HTR-8/SVneo (cell line): ENCODE measurements at regions not wholly inside any gene's neighbourhood (a gene's known extent, or its start where the extent isn't known, plus 50 kb on each side); places are given as distances from the start of the nearest gene placed in this dataset.

Experiments used
- DNase-seq: peaks from one replicate; pipeline ENCODE4 v3.0.0; 2011; ENCODE audit warnings: low spot score, mixed read lengths; ENCODE audit not compliant: insufficient read length
- FAIRE-seq: peaks from 2 replicates; lab custom pipeline; 2011; peaks lifted over from hg19 to GRCh38; lab: Jason Lieb, UNC

DNA sequence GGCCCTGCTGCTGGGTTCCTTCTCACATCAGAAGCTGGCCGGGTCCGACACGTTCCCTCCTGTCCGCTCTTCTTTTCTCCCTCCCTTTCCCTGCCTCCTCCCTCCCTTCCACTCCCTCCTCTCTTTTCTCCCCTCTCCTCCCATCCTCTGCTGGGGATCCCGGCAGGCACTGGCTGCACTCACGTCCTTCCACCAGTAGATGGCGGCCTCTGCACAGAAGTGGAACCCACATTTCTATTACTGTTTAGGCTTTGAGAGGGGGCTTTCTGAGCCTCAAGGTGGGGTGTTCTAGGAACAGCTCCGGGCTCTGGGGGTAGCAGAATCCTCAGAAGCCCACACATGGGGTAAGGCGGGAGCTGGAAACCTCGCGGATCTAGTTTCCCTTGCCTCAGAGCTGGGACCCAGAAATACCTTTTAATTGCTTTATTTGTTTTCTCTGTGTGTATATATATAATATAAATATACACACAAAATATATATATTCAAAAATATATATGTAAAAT, 294.2 kb downstream of the ZNF536 start:
- DNase-seq (peak; percentile 37), FAIRE-seq (no peak)

DNA sequence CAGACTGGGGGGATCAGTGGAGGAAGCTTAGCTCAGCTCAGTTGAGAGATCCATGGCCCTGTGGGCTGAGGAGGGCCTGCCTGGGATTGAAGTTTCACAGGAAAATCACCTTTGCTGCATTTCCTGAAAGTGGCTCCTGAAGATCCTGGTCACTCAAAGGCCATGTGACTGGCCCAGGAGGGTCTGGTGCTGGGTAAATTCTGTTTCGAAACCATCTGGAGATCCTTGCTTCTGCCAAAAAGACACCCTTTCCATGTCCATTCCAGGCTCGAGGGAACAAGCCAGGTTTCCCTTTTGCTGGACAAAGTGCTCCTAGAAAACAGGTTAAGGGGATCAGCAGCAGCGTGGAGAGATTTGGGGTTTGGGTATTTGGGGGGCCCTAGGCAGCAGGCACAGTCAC, 293.3 kb downstream of the ZNF536 start:
- DNase-seq (no peak), FAIRE-seq (no peak)

DNA sequence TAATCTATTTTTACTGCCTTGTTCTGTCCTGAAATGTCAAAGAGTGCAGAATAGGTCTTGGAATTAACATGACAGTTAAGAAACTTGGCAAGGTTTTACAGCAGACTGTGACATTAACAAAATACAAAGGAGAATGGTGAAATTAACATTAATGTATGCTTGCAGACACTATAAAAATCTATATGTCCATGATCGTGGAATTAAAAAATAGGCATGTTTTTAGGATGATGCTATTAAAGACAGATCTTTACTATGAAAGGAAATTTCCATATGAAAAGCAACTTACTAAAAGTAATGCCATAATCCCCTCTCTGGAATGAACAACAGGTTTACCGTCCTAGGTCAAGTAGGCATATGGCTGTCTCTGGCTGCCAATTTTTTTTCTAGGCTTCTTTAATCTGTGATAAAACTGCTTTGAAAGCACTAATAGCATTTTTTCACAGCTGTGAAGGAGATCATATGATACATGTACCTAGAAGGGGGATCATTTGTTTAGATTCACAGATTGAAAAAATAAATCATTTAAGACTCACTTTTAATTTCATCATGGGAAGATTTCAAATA, 291.5 kb downstream of the ZNF536 start:
- FAIRE-seq (no peak), DNase-seq (no peak)

DNA sequence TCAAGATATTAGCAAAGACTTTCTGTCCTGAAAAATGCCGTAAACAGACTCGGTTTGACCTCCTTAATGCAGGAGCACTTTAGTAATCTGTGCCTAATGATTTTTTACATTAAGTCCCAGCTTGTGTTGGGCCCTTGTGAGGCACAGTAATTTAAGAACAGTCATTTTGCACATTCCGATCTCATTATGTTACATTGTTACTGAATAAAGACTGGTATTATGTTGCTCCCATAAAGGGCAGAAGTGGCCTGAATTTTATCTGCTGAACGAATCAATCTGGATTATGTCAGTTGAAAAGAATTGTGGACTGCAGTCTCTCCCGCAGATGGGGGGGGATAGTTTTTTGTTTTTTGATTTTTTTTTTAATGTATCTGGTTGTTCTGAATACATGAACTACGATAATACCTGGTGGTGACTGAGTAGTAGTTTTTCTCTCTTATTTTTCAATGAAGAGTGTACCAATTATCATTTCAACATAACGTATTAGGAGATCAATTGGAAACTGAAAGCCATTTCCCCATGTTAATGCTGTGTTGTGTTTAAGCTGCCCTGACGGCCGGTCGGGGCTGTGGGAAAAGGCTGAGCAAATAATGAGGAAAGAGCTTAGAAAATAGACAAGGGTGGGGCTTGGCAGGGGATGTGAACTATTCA, 290.2 kb downstream of the ZNF536 start:
- DNase-seq, result no peak
- FAIRE-seq, result no peak

DNA sequence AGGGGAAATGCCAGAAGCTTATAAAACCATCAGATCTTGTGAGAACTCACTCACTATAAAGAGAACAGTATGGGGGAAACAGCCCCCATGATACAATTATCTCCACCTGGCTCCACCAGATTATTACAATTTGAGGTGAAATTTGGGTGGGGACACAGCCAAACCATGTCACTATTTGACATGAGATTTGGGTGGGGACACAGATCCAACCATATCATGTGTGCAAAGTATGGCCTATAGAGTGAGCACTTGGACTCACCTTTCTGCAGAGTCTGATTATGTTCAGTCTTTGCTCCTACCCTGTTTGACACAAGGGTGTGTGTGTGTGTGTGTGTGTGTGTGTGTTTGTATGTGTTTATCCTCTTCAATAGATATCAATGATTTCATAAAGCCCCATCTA, 287.5 kb downstream of the ZNF536 start:
- FAIRE-seq (no peak), DNase-seq (no peak)

DNA sequence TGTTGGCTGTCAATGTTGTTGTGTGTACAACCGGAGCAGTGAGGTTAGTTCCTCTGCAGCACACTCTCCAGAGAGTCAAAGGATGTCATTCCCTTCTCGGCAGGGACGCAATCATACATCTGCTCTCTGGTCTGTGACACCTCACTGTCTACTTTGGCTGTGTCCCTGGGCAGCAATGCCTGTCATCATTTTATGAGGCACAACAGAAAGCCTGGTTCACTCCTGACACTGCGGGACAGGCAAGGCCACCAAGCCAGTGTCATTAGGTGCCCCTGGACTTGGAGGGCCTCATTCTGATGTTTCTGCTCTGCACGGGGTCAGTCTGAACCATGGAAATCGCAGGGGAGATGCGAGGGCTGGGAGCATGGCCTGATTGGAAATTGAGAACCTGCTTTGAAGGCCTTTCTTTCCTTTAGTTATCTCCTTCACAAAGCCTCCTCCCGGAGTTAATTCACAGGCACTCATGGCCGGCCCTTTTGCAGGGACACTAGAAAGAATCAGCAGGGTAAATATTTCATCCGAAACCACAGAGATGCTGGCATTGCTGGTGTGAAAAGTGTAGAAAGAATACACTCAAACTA, 284.4 kb downstream of the ZNF536 start:
- FAIRE-seq, result no peak

DNA sequence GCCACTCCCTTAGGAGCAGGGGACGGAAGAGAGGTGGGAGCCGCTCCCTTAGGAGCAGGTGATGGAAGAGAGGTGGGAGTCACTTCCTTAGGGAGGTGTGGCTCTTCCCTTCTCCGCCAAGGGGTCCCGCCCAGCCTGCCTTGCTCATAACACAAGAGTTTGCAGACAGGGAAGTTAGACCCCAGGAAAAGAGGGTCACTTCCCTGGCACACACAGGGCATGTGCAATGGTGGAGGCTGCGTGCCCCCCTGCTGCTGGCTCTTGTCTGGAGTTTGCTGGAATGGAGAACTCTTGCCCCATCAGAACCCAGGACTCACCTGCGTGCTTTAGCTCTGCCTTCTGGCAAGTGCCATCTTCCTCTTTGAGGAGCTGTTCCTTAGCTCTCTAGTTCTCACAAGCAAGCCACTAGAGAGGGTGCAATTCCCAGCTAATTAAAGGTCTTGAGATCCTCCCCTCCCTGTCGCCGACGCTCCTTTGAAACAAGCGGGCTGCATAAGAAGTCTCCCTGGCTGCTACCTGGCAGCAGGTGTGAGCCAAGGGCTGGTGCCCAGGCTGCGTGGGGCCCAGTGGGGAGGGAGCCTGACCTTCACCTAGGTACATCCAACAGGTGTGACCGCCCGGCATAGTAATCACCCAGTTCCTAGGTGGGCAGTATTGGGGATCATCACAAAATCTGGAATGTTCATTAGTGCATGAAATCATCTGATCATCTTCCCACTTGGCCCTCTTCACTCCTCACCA, 281.6 kb downstream of the ZNF536 start:
- DNase-seq (no peak), FAIRE-seq (no peak)

More for the DNA sequence above, 284.4 kb downstream of the ZNF536 start:
- no peak for DNase-seq

DNA sequence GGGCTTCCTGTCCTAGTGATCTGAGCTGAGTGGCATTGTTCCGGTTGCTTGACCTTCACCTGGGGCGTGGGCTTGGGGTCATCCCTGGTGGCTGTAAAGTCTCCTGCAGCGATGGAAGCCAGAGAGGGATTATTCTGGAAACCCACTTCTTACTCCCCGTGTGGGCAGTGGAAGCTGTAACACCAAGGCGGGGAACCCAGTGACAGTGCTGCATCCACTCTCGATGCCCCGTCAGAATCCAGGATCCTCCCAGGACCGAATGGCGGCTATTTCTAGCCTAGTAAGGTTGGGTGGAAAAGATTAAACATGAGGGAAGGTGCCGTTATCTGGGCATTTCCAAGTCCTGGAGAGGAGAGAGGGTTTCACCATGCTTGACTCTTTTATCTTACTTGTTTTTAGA, 280.6 kb downstream of the ZNF536 start:
- DNase-seq, result no peak
- FAIRE-seq, result no peak

DNA sequence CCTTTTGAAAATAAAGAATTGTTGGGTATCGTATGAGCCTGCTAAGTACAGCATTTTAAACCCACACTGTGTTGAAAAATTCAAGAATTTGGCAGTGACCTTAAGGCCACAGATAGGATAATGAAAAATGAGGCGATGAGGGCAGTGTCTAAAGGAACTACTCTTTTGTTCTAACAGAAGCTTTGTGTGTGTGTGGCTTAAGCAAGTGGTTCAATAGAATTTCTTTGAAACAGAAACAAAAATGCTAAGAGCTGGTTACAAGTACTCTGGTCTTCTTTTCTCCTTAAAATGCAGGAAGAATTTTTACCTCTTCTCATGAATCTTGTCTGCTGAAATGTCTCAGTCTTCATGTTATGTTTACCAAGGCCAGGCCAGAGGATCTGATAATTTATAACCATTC, 279.5 kb downstream of the ZNF536 start:
- DNase-seq (no peak), FAIRE-seq (no peak)

DNA sequence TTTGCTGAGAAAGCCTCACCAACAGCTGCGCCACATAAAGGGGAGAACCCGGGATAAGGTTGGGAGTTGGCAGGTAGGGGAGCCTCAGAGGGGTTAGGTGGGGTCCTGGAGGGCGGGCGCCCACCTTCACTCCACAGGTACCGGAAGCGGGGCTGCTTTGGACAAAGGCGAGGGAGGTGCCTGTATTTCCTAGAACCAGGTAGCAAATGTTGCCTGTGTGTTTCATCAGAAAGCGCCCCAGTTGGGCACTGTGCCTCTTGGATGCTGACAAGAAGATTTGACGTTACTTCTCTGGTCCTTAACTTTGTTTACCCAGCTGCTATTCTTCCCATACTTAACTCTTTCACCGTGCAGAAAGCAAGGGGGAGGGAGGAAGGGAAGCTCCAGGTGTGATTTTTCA, 278.9 kb downstream of the ZNF536 start:
- no peak for DNase-seq
- no peak for FAIRE-seq

DNA sequence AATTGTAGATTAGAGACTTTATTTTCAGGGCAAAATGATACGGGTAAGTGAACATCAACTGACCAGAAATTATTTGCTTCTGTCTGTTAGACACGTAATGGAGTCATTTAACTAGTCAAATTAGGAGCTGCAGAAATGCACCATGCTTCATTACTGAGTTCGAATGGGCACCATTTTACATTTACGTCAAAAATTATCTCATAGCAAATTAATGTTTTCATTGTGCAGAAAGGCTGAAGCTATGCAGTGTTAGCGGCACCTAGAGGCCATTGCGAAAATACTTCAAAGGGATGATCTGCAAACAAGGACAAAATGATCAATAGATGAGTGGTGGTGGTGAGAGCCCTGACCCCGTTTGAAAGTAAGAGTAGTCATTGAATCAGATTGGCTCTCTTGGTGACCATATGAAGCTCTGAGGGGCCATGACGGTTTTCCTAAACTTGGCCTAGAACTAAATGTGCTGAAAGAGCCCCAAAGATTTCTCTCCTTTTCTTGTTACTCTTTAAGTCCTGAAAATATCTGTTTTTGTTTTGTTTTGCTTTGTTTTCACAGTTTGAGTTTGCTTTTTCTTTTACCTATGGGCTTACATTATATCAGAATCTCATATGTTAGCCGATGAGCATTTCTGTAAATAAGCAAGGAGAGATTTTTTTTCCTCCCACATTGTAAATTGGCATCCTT, 277.9 kb downstream of the ZNF536 start:
- DNase-seq, result peak; percentile 45

DNA sequence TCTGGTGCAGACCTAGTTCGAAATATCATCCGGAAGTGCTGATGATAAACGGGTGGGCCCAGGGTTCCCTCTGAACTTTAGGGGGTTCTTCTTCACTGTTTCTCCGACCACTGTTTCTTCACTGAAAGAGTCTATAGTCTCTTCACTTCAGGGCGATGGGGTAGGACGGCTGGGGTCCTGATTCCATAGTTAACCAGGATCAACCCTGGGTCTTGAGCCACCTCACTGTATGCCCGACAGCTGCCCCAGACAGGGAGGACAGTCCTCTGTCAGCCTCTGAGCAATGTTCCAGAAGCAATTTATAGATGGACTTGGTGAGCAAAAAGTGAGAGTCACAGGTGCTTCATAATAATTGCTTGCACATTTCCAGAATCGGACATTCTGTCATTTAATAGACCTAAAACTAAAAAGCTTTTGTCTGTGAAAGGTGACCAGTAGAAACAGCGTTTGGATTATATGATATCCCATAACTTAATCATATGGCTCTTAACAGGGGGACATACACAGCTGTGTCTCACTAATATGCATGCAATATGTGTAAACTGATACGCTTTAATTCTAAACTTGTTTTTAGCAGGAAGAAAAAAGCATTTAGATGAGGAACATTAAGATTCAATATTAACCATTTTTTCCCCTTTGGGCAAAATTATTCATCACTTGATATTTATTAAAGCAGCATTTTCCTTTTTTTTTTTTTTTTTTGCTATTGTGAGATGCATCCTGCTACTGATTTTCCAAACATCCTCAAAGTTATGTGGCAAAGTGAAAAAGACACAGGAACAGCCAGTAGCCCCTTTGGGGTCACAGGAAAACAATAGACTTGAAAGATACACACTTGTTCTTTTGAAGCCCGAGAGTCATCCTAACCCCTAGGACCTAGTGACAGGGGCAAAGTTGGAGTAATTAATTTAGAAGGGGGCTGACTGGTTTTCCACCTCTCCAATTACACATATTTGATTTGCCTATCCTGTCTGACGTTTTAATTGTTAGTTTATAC, 277.0 kb downstream of the ZNF536 start:
- DNase-seq, result no peak
- no peak for FAIRE-seq

More for the DNA sequence above, 277.9 kb downstream of the ZNF536 start:
- no peak for FAIRE-seq

DNA sequence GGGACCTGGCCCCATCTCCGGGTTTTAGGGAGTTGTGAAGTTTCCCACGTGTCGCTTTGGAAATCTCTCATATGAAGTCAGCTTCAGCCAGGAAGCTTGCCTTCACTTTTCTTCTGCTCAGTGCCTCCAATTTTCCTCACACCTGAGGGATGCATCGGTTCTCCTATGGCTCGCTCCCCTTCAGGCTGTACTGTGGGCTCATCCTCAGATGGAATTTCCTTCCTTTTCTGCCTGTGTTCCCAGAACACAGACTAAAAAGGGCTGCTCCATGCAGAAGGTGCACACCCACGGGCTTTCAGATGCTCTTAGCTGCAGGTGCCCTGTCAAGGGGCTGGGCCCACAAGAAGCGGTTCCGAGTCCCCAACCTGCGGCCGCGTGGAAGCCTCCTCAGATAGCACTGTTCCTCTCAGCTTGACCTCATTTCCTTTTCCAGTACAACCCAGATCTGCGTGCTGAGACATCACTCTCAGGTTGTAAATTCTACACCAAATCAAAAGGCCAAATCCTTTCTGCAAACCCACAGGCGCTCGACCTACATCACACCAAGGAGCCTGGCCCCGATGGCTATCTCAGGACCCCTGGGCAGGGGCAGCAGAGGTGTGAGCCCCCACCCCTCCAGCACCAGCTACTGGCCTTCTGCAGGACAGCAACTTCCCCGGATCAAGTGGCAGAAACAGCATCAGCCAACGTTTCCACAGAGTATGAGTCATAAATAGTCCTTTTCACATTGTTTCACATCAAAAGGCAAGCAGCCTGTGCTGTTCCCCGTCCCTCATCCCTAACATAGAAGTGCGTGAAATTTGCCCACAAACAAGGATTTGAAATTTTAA, 275.9 kb downstream of the ZNF536 start:
- FAIRE-seq, result no peak
- no peak for DNase-seq

DNA sequence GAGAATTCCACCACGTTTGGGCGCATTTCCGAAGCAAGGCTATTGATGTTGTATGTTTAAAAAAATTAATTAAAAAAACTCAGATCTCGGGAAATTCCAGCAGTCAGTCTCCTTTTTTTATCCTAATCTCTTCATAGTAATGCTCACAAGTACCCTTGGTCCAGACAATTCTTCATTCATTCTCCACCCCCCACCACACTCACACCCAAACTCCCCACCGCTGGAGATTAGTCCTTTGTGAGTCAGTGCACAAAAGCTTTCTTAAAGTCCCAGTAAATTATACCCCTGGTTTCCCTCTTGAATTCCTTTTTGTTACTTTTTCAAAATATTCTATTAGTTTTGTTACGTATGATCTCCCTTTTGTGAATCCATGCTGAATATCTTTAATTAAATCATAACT, 274.6 kb downstream of the ZNF536 start:
- DNase-seq (no peak), FAIRE-seq (no peak)

DNA sequence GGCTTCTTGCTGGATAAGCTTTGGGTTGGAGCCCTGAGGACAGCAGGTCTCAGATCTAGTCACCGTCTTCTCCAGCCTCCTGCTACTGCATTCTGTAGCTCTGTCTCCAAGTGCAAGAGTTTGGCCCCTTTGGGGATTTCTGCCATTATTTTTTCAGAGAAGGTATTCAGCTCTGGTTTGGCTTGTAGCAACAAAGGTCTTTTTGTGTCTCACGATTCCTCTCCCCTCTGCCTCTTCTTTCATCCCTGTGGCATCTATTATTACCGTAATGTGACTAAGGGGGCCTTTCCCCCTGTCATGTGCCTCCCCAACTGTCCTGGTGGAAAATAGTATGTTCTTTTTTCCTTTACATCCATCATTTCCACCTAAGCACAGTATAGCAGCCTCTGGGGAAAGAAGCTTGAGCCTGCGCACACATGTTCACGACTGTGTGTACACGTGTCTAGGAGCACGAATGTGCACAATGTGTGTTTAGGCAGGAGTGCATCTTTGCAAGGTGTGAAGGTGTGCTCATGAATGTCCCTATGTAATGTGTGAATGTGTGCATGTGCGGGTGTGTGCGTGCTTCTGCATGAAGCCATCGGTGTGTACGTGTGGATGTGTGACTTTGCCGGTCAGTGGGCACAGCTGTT, 273.9 kb downstream of the ZNF536 start:
- no peak for DNase-seq
- FAIRE-seq, result no peak

DNA sequence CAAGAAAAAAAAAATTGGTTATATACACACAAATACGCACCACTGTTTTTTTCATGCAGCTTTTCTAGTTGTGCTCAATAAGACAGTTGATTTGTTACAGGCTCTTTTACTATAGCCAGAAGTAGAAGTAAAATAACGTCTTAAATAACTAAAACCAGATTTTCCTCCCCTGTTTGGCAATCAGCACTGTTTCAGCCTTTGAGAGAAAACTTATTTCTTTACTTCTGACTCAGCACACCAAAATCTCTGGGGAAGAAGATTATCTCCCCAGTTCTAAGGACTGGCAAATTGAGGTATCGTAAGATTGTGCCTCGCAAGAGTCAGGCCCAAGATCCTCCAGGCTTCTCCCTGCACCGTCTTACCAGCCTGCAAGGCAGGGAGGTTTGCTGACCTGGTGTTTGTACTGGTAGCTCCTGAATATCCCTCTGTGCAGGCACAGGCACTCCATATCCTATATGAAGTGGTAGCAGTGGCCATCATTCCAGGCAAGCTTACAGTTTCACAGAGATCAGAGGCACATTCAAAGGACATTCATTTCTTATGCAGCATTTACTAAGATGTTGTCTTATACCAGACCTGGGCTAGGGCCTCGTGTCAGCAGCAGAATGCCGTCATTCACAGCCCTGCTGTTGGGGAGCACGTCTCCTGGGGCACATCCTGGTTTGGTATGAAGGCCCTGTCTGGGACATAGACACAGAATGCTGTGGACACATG, 268.2 kb downstream of the ZNF536 start:
- FAIRE-seq (no peak), DNase-seq (no peak)

DNA sequence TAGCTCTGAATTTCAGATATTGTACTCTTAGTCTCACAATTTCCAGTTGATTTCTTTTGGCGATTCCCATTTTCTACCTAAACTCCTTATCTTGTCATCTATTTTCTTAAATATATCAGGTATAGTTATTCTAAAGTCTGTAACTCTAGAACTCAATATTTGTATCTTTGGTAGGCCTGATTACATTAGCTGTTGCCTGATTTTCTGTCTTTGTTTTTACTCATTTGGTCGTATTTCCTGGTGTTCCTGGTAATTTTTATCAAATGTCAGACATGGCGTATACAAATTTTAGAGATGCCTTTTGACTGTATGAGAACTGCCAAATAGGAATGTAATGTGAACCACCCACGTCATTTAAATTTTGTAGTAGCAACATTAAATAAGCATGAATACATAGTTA, 266.7 kb downstream of the ZNF536 start:
- no peak for FAIRE-seq
- DNase-seq, result no peak
